ENCODE measurements at regions not wholly inside any gene's neighbourhood (a gene's known extent, or its start where the extent isn't known, plus 50 kb on each side); places are given as distances from the start of the nearest gene placed in this dataset.

GRCh38 chr13:33751151-33751550, 66.8 kb upstream of the RFC3 start:
- ChIA-PET CTCF (no interaction called here), POLR2A (ENCODE audit: low non-redundant PET) (no interaction called here)
- TF ChIP-seq EZH2 (IDR thresholded peaks at IDR 0.05; ENCODE audit: borderline replicate concordance, low read depth, low read length, poor library complexity, severe bottlenecking) (no peak), CTCF (conservative IDR thresholded peaks at IDR 0.05; ENCODE audit: low read depth, low read length) (no peak)
- Histone ChIP-seq H3K27ac (ENCODE audit: low read depth, low read length, poor library complexity, severe bottlenecking) (no peak overlapping the region), H3K9me3 (ENCODE audit: low read depth, low read length, poor library complexity, severe bottlenecking) (no peaks in the 10 kb centered on the region), H3K4me3 (ENCODE audit: low read depth, low read length, poor library complexity, severe bottlenecking) (no peak overlapping the region), H3K27me3 (replicated peaks; ENCODE audit: insufficient read depth, low read depth, low read length, poor library complexity) (no peaks in the 10 kb centered on the region), H3K36me3 (ENCODE audit: insufficient read depth, low read length, poor library complexity, severe bottlenecking) (no peaks in the 10 kb centered on the region), H3K4me1 (ENCODE audit: insufficient read depth, low read length, poor library complexity, severe bottlenecking) (no peaks in the 10 kb centered on the region)
- DNase-seq (ENCODE audit: low spot score): no peak
- BruUV-seq (replicated peaks): no TSS peak
- intact Hi-C loops (cut with micrococcal nuclease; ENCODE audit: unreplicated experiment): no loop called here

- POLR2A ChIA-PET (ENCODE audit: low non-redundant PET): no interaction called here
- no peak for TF ChIP-seq CTCF (conservative IDR thresholded peaks at IDR 0.05; ENCODE audit: low read depth, low read length)
- TF ChIP-seq EZH2 (IDR thresholded peaks at IDR 0.05; ENCODE audit: borderline replicate concordance, low read depth, low read length, poor library complexity, severe bottlenecking): no peak
- intact Hi-C loops (cut with micrococcal nuclease; ENCODE audit: unreplicated experiment): no loop called here
- no peak overlapping the region for H3K27ac ChIP-seq (ENCODE audit: low read depth, low read length, poor library complexity, severe bottlenecking)
- no peaks in the 10 kb centered on the region for H3K36me3 ChIP-seq (ENCODE audit: insufficient read depth, low read length, poor library complexity, severe bottlenecking)
- no TSS peak for BruUV-seq (replicated peaks)
- H3K4me1 ChIP-seq (ENCODE audit: insufficient read depth, low read length, poor library complexity, severe bottlenecking): no peaks in the 10 kb centered on the region
- DNase-seq (ENCODE audit: low spot score): no peak
- no peaks in the 10 kb centered on the region for H3K27me3 ChIP-seq (replicated peaks; ENCODE audit: insufficient read depth, low read depth, low read length, poor library complexity)
- H3K9me3 ChIP-seq (ENCODE audit: low read depth, low read length, poor library complexity, severe bottlenecking): no peaks in the 10 kb centered on the region
- CTCF ChIA-PET: no interaction called here
- no peak overlapping the region for H3K4me3 ChIP-seq (ENCODE audit: low read depth, low read length, poor library complexity, severe bottlenecking)
These were observed 65.9 kb upstream of the RFC3 start for GRCh38 chr13:33752094-33752493.

- CTCF ChIA-PET: interaction anchor here (0.6 kb wide), 1 partner anchor 130 kb away, joined by 3 read pairs; no protein-coding TSS in a partner anchor
- BruUV-seq (replicated peaks): no TSS peak
- Histone ChIP-seq H3K4me1 (ENCODE audit: insufficient read depth, low read length, poor library complexity, severe bottlenecking) (no peaks in the 10 kb centered on the region), H3K27me3 (replicated peaks; ENCODE audit: insufficient read depth, low read depth, low read length, poor library complexity) (no peaks in the 10 kb centered on the region), H3K36me3 (ENCODE audit: insufficient read depth, low read length, poor library complexity, severe bottlenecking) (no peaks in the 10 kb centered on the region), H3K4me3 (ENCODE audit: low read depth, low read length, poor library complexity, severe bottlenecking) (no peak overlapping the region), H3K27ac (ENCODE audit: low read depth, low read length, poor library complexity, severe bottlenecking) (no peak overlapping the region), H3K9me3 (ENCODE audit: low read depth, low read length, poor library complexity, severe bottlenecking) (no peaks in the 10 kb centered on the region)
- POLR2A ChIA-PET (ENCODE audit: low non-redundant PET): no interaction called here
- intact Hi-C loops (cut with micrococcal nuclease; ENCODE audit: unreplicated experiment): no loop called here
- TF ChIP-seq EZH2 (IDR thresholded peaks at IDR 0.05; ENCODE audit: borderline replicate concordance, low read depth, low read length, poor library complexity, severe bottlenecking) (no peak), CTCF (conservative IDR thresholded peaks at IDR 0.05; ENCODE audit: low read depth, low read length) (no peak)
- no peak for DNase-seq (ENCODE audit: low spot score)
These were observed 65.4 kb upstream of the RFC3 start for GRCh38 chr13:33752597-33752996.
